PC-9 (cell line): ENCODE measurements at regions not wholly inside any gene's neighbourhood (a gene's known extent, or its start where the extent isn't known, plus 50 kb on each side); places are given as distances from the start of the nearest gene placed in this dataset.
A peak's percentile ranks its signal among the peaks of the same experiment; 100 is the strongest.

Experiments
- BruUV-seq: library from RNA; stranded (reverse); fragments of 400-500 nt; replicated peaks from 2 replicates; lab custom pipeline; 2021; lab: Mats Ljungman, UMichigan
- CTCF ChIA-PET: fragments of 300-600 bp; sonication (Branson Sonifier 250); formaldehyde crosslinking; loops from one replicate; lab custom pipeline; 2022; ENCODE audit warnings: antibody characterized with exemption; lab: Charles Lee
- POLR2A ChIA-PET: fragments of 300-600 bp; sonication (Branson Sonifier 250); formaldehyde crosslinking; loops from one replicate; lab custom pipeline; 2022; ENCODE audit warnings: antibody characterized with exemption; ENCODE audit not compliant: unreplicated experiment; lab: Charles Lee
- DNase-seq, 2 experiments: peaks; one replicate each; pipeline versions ENCODE4 v3.0.0 to v3.0.0-alpha.2; 2015 to 2022; ENCODE audit warnings: mixed read lengths in 1 of 2
- H2AFZ ChIP-seq: fragments of 200-600 bp; sonication (generic); 2 replicates; pipeline ENCODE4 v1.8.1; 2017; ENCODE audit warnings: antibody characterized with exemption
- H3F3A ChIP-seq: fragments of 200-600 bp; sonication (generic); 2 replicates; pipeline ENCODE4 v1.8.1; 2017; ENCODE audit warnings: antibody characterized with exemption, mild to moderate bottlenecking, low read depth; ENCODE audit not compliant: insufficient read depth
- H3K27ac ChIP-seq: fragments of 200-600 bp; sonication (generic); 2 replicates; pipeline ENCODE4 v1.6.1; 2016; ENCODE audit warnings: mixed run types
- H3K27me3 ChIP-seq: fragments of 200-600 bp; sonication (generic); 2 replicates; pipeline ENCODE4 v1.6.1; 2016; ENCODE audit warnings: low read depth, mixed run types; ENCODE audit not compliant: insufficient read depth
- H3K36me3 ChIP-seq: fragments of 200-600 bp; sonication (generic); 2 replicates; pipeline ENCODE4 v1.6.1; 2016; ENCODE audit warnings: low read depth, mixed run types
- H3K4me1 ChIP-seq: fragments of 200-600 bp; sonication (generic); replicated peaks from 2 replicates; pipeline ENCODE4 v1.6.1; 2016; ENCODE audit warnings: mixed run types; ENCODE audit not compliant: insufficient read depth
- H3K4me2 ChIP-seq: fragments of 200-600 bp; sonication (generic); 2 replicates; pipeline ENCODE4 v1.6.1; 2017; ENCODE audit warnings: mixed run types
- H3K4me3 ChIP-seq: fragments of 200-600 bp; sonication (generic); 2 replicates; pipeline ENCODE4 v1.6.1; 2016; ENCODE audit warnings: mixed run types
- H3K79me2 ChIP-seq: fragments of 200-600 bp; sonication (generic); 2 replicates; pipeline ENCODE4 v1.6.1; 2017; ENCODE audit warnings: low read depth, mixed run types
- H3K9me2 ChIP-seq: fragments of 200-600 bp; sonication (generic); 2 replicates; pipeline ENCODE4 v1.8.1; 2017; ENCODE audit warnings: mild to moderate bottlenecking; ENCODE audit not compliant: insufficient read depth
- H3K9me3 ChIP-seq: fragments of 200-600 bp; sonication (generic); 2 replicates; pipeline ENCODE4 v1.8.1; 2016; ENCODE audit warnings: low read depth; ENCODE audit not compliant: insufficient read depth
- H4K20me1 ChIP-seq: fragments of 200-600 bp; sonication (generic); 2 replicates; pipeline ENCODE4 v1.8.1; 2017; ENCODE audit not compliant: insufficient read depth
- EZH2 ChIP-seq: fragments of 200-600 bp; sonication (generic); IDR thresholded peaks from 2 replicates; pipeline ENCODE4 v1.8.0; 2017; ENCODE audit warnings: antibody characterized with exemption, low read depth
- intact Hi-C: fragments of 100-400 bp; cut with micrococcal nuclease; formaldehyde crosslinking; loops from one replicate; pipeline ENCODE4 v1.10.0; 2022; ENCODE audit not compliant: unreplicated experiment
- TF ChIP-seq, protein P1 (sequence below): fragments of 200-600 bp; sonication (generic); conservative IDR thresholded peaks from 2 replicates; pipeline ENCODE4 v1.6.1; 2017; ENCODE audit warnings: mixed run types, antibody characterized with exemption, mild to moderate bottlenecking, moderate library complexity

DNA sequence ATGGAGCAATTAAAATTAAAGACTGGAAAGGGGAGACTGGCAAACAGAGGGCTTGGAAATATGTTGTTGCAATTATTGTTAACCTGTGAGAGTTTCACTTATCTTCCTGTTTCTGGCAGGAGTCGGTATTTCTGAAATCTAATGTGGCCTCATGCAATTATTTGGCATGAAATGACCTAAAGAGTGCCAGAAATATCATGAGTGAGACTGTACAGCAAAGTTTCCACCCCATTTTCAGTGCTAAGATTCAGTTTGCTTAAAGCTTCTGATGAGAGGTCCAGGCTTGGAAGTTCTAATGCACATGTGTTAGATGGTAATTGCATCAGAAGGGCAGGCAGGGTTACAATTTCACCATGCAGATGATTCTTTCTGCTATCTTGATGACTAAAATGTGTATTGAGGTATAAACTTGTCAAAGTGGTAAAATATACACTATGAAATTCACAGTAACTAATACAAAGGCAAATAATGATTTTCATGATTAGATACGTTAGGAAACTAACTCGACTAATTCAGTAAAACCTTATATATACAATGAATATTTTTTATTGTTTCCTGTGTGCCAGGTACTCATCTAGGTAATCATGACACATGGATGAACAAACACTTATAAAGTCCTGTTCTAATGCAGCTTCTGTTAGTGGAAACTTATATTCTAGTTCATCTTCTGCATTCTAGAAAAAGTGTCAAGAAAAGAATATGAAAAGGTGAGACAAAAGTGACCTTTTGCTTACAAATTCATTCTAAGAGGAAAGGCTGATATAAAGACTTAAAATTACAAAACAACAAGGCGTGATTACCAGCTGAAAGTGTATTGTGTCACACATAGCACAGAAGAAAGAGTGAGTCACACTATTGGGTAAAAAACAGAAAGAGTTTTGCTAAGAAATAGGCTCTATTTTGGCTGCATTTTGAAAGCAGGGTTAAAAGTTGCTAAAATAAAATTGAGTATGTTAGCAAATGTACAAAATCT lies 533.4 kb upstream of the SEMA3D start:
- H3K4me2 ChIP-seq: peak overlapping the region; percentile 21
- intact Hi-C loops: no loop called here
- H3K4me1 ChIP-seq: peaks cover 11% of the 10 kb centered on the region; the same call in 1 of the 2 replicates
- POLR2A ChIA-PET: no interaction called here
- no peaks in the 10 kb centered on the region for H3K27me3 ChIP-seq
- no peaks in the 10 kb centered on the region for H3K79me2 ChIP-seq
- BruUV-seq: no TSS peak
- TF ChIP-seq, protein P1, sequence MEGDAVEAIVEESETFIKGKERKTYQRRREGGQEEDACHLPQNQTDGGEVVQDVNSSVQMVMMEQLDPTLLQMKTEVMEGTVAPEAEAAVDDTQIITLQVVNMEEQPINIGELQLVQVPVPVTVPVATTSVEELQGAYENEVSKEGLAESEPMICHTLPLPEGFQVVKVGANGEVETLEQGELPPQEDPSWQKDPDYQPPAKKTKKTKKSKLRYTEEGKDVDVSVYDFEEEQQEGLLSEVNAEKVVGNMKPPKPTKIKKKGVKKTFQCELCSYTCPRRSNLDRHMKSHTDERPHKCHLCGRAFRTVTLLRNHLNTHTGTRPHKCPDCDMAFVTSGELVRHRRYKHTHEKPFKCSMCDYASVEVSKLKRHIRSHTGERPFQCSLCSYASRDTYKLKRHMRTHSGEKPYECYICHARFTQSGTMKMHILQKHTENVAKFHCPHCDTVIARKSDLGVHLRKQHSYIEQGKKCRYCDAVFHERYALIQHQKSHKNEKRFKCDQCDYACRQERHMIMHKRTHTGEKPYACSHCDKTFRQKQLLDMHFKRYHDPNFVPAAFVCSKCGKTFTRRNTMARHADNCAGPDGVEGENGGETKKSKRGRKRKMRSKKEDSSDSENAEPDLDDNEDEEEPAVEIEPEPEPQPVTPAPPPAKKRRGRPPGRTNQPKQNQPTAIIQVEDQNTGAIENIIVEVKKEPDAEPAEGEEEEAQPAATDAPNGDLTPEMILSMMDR: no peak
- TF ChIP-seq EZH2: no peak
- CTCF ChIA-PET: no interaction called here
- peak overlapping the region; percentile 15 for H3K27ac ChIP-seq
- H2AFZ ChIP-seq: peak overlapping the region; percentile 76
- no peak overlapping the region for H3K4me3 ChIP-seq
- no peaks in the 10 kb centered on the region for H3K9me3 ChIP-seq
- no peaks in the 10 kb centered on the region for H3F3A ChIP-seq
- no peaks in the 10 kb centered on the region for H3K36me3 ChIP-seq
- H4K20me1 ChIP-seq: no peaks in the 10 kb centered on the region
- DNase-seq: peak in 1 of 2 experiments; percentile 36
- no peaks in the 10 kb centered on the region; the same call in 1 of the 2 replicates for H3K9me2 ChIP-seq

DNA sequence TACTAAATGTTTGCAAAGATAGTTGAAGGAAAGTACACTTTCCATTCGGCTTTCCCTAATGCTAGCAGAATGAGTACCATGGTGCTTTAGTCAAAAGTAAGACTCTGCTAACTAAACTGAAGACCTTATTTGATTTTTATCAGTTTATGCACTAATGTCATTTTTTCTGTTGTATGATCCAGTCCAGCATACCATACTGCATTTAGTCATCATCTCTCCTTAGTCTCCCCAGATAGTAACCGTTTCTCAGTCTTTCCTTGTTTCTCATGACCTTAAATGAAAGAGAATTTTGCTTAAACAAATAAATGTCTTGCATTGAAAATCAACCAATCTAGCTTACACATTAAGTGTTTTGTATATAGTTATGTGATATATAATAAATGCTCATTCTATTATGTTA lies 529.5 kb upstream of the SEMA3D start:
- Histone ChIP-seq H2AFZ (no peak overlapping the region), H3K79me2 (no peaks in the 10 kb centered on the region), H4K20me1 (no peaks in the 10 kb centered on the region), H3F3A (no peaks in the 10 kb centered on the region), H3K9me3 (no peaks in the 10 kb centered on the region), H3K4me2 (no peak overlapping the region), H3K4me1 (peaks cover 11% of the 10 kb centered on the region; the same call in 1 of the 2 replicates), H3K27me3 (no peaks in the 10 kb centered on the region), H3K27ac (no peak overlapping the region), H3K4me3 (no peak overlapping the region), H3K36me3 (no peaks in the 10 kb centered on the region), H3K9me2 (no peaks in the 10 kb centered on the region; the same call in 1 of the 2 replicates)
- intact Hi-C loops: no loop called here
- TF ChIP-seq EZH2: no peak
- TF ChIP-seq, protein P1: no peak
- POLR2A ChIA-PET: no interaction called here
- CTCF ChIA-PET: no interaction called here
- DNase-seq: no peak
- no TSS peak for BruUV-seq

DNA sequence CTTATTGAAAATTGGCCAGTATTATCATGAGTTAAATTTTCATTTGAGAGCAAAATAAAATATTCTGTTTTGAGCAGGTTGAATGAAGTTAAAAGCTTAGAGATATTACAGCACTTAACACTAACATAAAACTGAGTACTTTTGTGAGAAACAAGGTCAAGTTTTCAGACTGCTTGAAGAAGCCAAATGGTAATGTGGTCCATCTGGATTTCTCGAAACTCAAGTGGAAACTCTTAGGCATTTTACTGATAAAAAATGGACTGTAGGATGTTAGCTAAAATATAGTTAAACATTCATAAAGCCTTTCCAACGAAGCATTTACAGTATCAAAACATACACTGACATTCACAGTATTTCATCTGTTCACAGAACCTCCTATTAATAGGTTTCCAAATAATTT lies 528.1 kb upstream of the SEMA3D start:
- Histone ChIP-seq H3K4me3 (no peak overlapping the region), H4K20me1 (no peaks in the 10 kb centered on the region), H3F3A (no peaks in the 10 kb centered on the region), H3K4me2 (no peak overlapping the region), H3K9me3 (no peaks in the 10 kb centered on the region), H3K79me2 (no peaks in the 10 kb centered on the region), H3K27me3 (no peaks in the 10 kb centered on the region), H3K9me2 (no peaks in the 10 kb centered on the region; the same call in 1 of the 2 replicates), H3K36me3 (no peaks in the 10 kb centered on the region), H2AFZ (no peak overlapping the region), H3K4me1 (peaks cover under 1% of the 10 kb centered on the region; the same call in 1 of the 2 replicates), H3K27ac (no peak overlapping the region)
- ChIA-PET POLR2A (no interaction called here), CTCF (no interaction called here)
- TF ChIP-seq EZH2: no peak
- TF ChIP-seq, protein P1: no peak
- intact Hi-C loops: no loop called here
- no TSS peak for BruUV-seq
- DNase-seq: no peak
